GM12878 (cell line): ENCODE measurements at regions not wholly inside any gene's neighbourhood (a gene's known extent, or its start where the extent isn't known, plus 50 kb on each side); places are given as distances from the start of the nearest gene placed in this dataset.

Experiments
- ATAC-seq: fragments of 200-7000 bp; cut with Tn5 transposase; 3 replicates; pipeline ENCODE4 v1.9.1; 2020; ENCODE audit warnings: mild to moderate bottlenecking, moderate library complexity
- BruUV-seq: library from RNA; stranded (reverse); fragments of 400-500 nt; replicated peaks from 2 replicates; lab custom pipeline; 2021; lab: Mats Ljungman, UMichigan
- CTCF ChIA-PET: fragments of 300-600 bp; sonication (Branson Sonifier 250); formaldehyde crosslinking; extraction: SDS; loops from one replicate; lab custom pipeline; 2021; ENCODE audit warnings: inconsistent platforms; lab: Yijun Ruan, JAX
- POLR2A ChIA-PET: fragments of 350-600 bp; formaldehyde crosslinking; extraction: SDS; loops from one replicate; lab custom pipeline; 2021; ENCODE audit warnings: inconsistent platforms; lab: Charles Lee
- RAD21 ChIA-PET: fragments of 300-600 bp; sonication (Branson Sonifier 250); formaldehyde crosslinking; loops from one replicate; lab custom pipeline; 2023; ENCODE audit warnings: antibody characterized with exemption; ENCODE audit not compliant: unreplicated experiment; lab: Charles Lee
- SMC1A ChIA-PET: fragments of 300-600 bp; sonication (Branson Sonifier 250); formaldehyde crosslinking; loops from one replicate; lab custom pipeline; 2023; ENCODE audit not compliant: unreplicated experiment, uncharacterized antibody; lab: Charles Lee
- DNase-seq: peaks from one replicate; pipeline ENCODE4 v3.0.0-alpha.2; 2011; ENCODE audit warnings: low read depth, low spot score
- FAIRE-seq: peaks from 3 replicates; lab custom pipeline; 2011; peaks lifted over from hg19 to GRCh38; lab: Jason Lieb, UNC
- H2AFZ ChIP-seq: 2 replicates; pipeline ENCODE4 v1.6.0; 2011; ENCODE audit warnings: low read depth, low read length, control low read depth; ENCODE audit not compliant: control insufficient read depth
- H3K27ac ChIP-seq: 2 replicates; pipeline ENCODE4 v1.5.1; 2011; ENCODE audit warnings: control low read depth; ENCODE audit not compliant: control insufficient read depth, insufficient read depth
- H3K27me3 ChIP-seq, 2 experiments: replicated peaks in 1 of 2; 2 replicates each; pipeline versions ENCODE4 v1.6.0 to v1.6.1; 2011; ENCODE audit warnings: low read length in 1 of 2; ENCODE audit not compliant: control insufficient read depth in 2 of 2, insufficient read depth in 2 of 2
- H3K36me3 ChIP-seq, 2 experiments: 2 replicates each; pipeline ENCODE4 v1.5.1; 2011; ENCODE audit warnings: low read length in 1 of 2; ENCODE audit not compliant: control insufficient read depth in 2 of 2, insufficient read depth in 2 of 2
- H3K4me1 ChIP-seq: 2 replicates; pipeline ENCODE4 v1.6.1; 2011; ENCODE audit warnings: mild to moderate bottlenecking, low read length, moderate library complexity, mixed read lengths; ENCODE audit not compliant: control insufficient read depth, insufficient read depth
- H3K4me2 ChIP-seq: 2 replicates; pipeline ENCODE4 v1.6.0; 2011; ENCODE audit warnings: control low read depth; ENCODE audit not compliant: control insufficient read depth, insufficient read depth
- H3K4me3 ChIP-seq: fragments of 200-600 bp; sonication (generic); 2 replicates; pipeline ENCODE4 v1.5.1; 2016
- H3K79me2 ChIP-seq: 2 replicates; pipeline ENCODE4 v1.6.0; 2011; ENCODE audit warnings: low read length; ENCODE audit not compliant: control insufficient read depth, insufficient read depth
- H3K9ac ChIP-seq: 2 replicates; pipeline ENCODE4 v1.8.0; 2011; ENCODE audit warnings: low read length, control low read depth, mixed read lengths; ENCODE audit not compliant: control insufficient read depth, insufficient read depth
- H3K9me3 ChIP-seq: replicated peaks from 3 replicates; pipeline ENCODE4 v1.5.1; 2011; ENCODE audit warnings: mild to moderate bottlenecking, low read length; ENCODE audit not compliant: control insufficient read depth, insufficient read depth
- H4K20me1 ChIP-seq: 2 replicates; pipeline ENCODE4 v1.6.0; 2011; ENCODE audit not compliant: control insufficient read depth, insufficient read depth
- CHD2 ChIP-seq: IDR thresholded peaks from 2 replicates; pipeline ENCODE4 v1.6.1; 2011; ENCODE audit warnings: low read depth, low read length, improper control_type of control experiment, borderline replicate concordance
- CHD4 ChIP-seq: fragments of 200-600 bp; sonication (generic); IDR thresholded peaks from 2 replicates; pipeline ENCODE4 v1.6.1; 2016; ENCODE audit warnings: mild to moderate bottlenecking
- CTCF ChIP-seq, 3 experiments: IDR thresholded peaks in 2 of 3; conservative IDR thresholded peaks in 1 of 3; 2 replicates each; pipeline ENCODE4 v1.5.1; 2011; ENCODE audit warnings: low read depth in 3 of 3, low read length in 3 of 3, mild to moderate bottlenecking in 3 of 3, control low read depth in 2 of 3, moderate library complexity in 2 of 3, inconsistent platforms in 1 of 3, mixed read lengths in 1 of 3; ENCODE audit not compliant: control insufficient read depth in 2 of 3, insufficient read depth in 1 of 3; ENCODE audit errors: extremely low read depth in 1 of 3
- ESRRA ChIP-seq: IDR thresholded peaks from 2 replicates; pipeline ENCODE4 v1.6.1; 2012; ENCODE audit warnings: mild to moderate bottlenecking, low read length, improper control_type of control experiment
- GABPA ChIP-seq: IDR thresholded peaks from 2 replicates; pipeline ENCODE4 v1.6.1; 2014; ENCODE audit warnings: antibody characterized with exemption, low read depth, mild to moderate bottlenecking, inconsistent platforms
- HDAC6 ChIP-seq: fragments of 200-600 bp; sonication (generic); IDR thresholded peaks from one replicate; pipeline ENCODE4 v1.8.0; 2017; ENCODE audit warnings: antibody characterized with exemption; ENCODE audit not compliant: unreplicated experiment
- IRF5 ChIP-seq: fragments of 450-650 bp; IDR thresholded peaks from 2 replicates; pipeline ENCODE4 v1.6.1; 2017; ENCODE audit warnings: borderline replicate concordance
- JUNB ChIP-seq: IDR thresholded peaks from 2 replicates; pipeline ENCODE4 v1.6.1; 2016; ENCODE audit warnings: antibody characterized with exemption, mild to moderate bottlenecking
- NRF1 ChIP-seq: conservative IDR thresholded peaks from 2 replicates; pipeline ENCODE4 v1.6.1; 2011; ENCODE audit warnings: mild to moderate bottlenecking, low read depth, low read length, improper control_type of control experiment
- POU2F2 ChIP-seq: IDR thresholded peaks from 3 replicates; pipeline ENCODE4 v1.6.1; 2011; ENCODE audit warnings: low read depth, mild to moderate bottlenecking, low read length, borderline replicate concordance
- SKIL ChIP-seq: fragments of 450-650 bp; IDR thresholded peaks from 2 replicates; pipeline ENCODE4 v1.6.1; 2017; ENCODE audit warnings: mild to moderate bottlenecking, low read depth, inconsistent platforms; ENCODE audit not compliant: poor library complexity, severe bottlenecking
- SPI1 ChIP-seq: IDR thresholded peaks from 2 replicates; pipeline ENCODE4 v1.6.1; 2011; ENCODE audit warnings: low read depth, mild to moderate bottlenecking, low read length, moderate library complexity, borderline replicate concordance; ENCODE audit not compliant: insufficient read depth
- SREBF1 ChIP-seq: IDR thresholded peaks from 2 replicates; pipeline ENCODE4 v1.6.1; 2012; ENCODE audit warnings: mild to moderate bottlenecking, low read length
- TBL1XR1 ChIP-seq: IDR thresholded peaks from 2 replicates; pipeline ENCODE4 v1.6.1; 2012; ENCODE audit warnings: low read depth, low read length, improper control_type of control experiment
- TCF12 ChIP-seq: IDR thresholded peaks from 2 replicates; pipeline ENCODE4 v1.6.1; 2011; ENCODE audit warnings: low read depth, mild to moderate bottlenecking, low read length
- YBX1 ChIP-seq: fragments of 450-650 bp; IDR thresholded peaks from 2 replicates; pipeline ENCODE4 v1.6.1; 2016; ENCODE audit warnings: antibody characterized with exemption
- YY1 ChIP-seq: IDR thresholded peaks from 2 replicates; pipeline ENCODE4 v1.6.1; 2011; ENCODE audit warnings: low read depth, mild to moderate bottlenecking, low read length
- ZNF274 ChIP-seq: IDR thresholded peaks from one replicate; pipeline ENCODE4 v1.8.0; 2011; ENCODE audit not compliant: insufficient read length, insufficient read depth
- WGBS: methylation state at CpG from one replicate; pipeline ENCODE4 v1.1.6; 2016; ENCODE audit warnings: low lambda C conversion rate; ENCODE audit not compliant: insufficient replicate concordance, insufficient coverage; ENCODE audit errors: missing lambda C conversion rate; 5-methylcytosine and 5-hydroxymethylcytosine counted together
- in situ Hi-C: fragments of 300-500 bp; cut with MboI; formaldehyde crosslinking; loops from 9 replicates; pipeline ENCODE4 v1.14.3; 2018; ENCODE audit warnings: mixed read lengths
- intact Hi-C: fragments of 100-400 bp; cut with micrococcal nuclease; formaldehyde crosslinking; loops from one replicate; pipeline ENCODE4 v1.14.2; 2022; ENCODE audit not compliant: unreplicated experiment

DNA sequence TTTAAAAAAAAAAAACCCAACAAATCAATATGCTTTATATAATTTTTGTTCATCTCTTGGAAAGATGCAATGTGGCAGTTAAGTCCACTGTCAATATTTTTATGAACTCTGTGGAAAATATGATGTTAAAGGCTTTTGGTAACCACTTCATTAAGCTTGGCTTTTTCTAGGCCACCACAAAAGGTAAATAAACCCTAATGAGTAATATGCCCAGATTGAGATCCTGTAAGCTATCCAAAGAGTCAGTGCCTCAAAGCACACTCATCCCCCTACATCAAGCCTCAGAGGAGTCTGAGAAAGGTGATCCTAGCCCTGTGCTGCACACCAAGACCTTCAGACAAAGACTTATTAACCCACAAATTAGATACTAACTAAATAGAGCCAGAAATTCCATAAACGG lies 121.1 kb downstream of the CDC5L start:
- ChIA-PET RAD21 (no interaction called here), SMC1A (no interaction called here), CTCF (interaction anchor here (1.6 kb wide), 1 partner anchor 33 kb away, joined by 4 read pairs; no protein-coding TSS in a partner anchor), POLR2A (no interaction called here)
- H3K4me2 ChIP-seq: no peak overlapping the region
- DNase-seq (no peak), FAIRE-seq (no peak), ATAC-seq (no peak)
- no peaks in the 10 kb centered on the region for H3K36me3 ChIP-seq
- H4K20me1 ChIP-seq: no peaks in the 10 kb centered on the region
- no peak overlapping the region for H3K9ac ChIP-seq
- intact Hi-C loops: no loop called here
- no TSS peak for BruUV-seq
- TF ChIP-seq TBL1XR1 (no peak), CHD4 (no peak), YY1 (no peak), GABPA (no peak), SPI1 (no peak), NRF1 (no peak), JUNB (no peak), SKIL (no peak), POU2F2 (no peak), ZNF274 (no peak), TCF12 (no peak), ESRRA (no peak), CTCF (IDR thresholded peaks at IDR 0.05 in 2 of 3, conservative IDR thresholded peaks at IDR 0.05 in 1 of 3; ENCODE audit: control insufficient read depth in 2 of 3, extremely low read depth in 1 of 3, insufficient read depth in 1 of 3, low read depth in 3 of 3, low read length in 3 of 3) (no peak), HDAC6 (no peak), SREBF1 (no peak), YBX1 (no peak), CHD2 (no peak), IRF5 (no peak)
- TF ChIP-seq, all 136 proteins: peak for 0
- Histone ChIP-seq H2AFZ (no peak overlapping the region), H3K9me3 (no peaks in the 10 kb centered on the region), H3K4me3 (no peak overlapping the region), H3K4me1 (no peaks in the 10 kb centered on the region), H3K27ac (no peak overlapping the region), H3K79me2 (no peaks in the 10 kb centered on the region), H3K27me3 (no peaks in the 10 kb centered on the region)
- in situ Hi-C loops: no loop called here
- WGBS: 75% methylated on average over 1 of the region's 1 CpG
